GM12878 (cell line): ENCODE measurements at regions not wholly inside any gene's neighbourhood (a gene's known extent, or its start where the extent isn't known, plus 50 kb on each side); places are given as distances from the start of the nearest gene placed in this dataset.

ENCODE experiments used
- ATAC-seq: fragments of 200-7000 bp; cut with Tn5 transposase; 3 replicates; pipeline ENCODE4 v1.9.1; 2020; ENCODE audit warnings: mild to moderate bottlenecking, moderate library complexity
- BruUV-seq: library from RNA; stranded (reverse); fragments of 400-500 nt; replicated peaks from 2 replicates; lab custom pipeline; 2021; lab: Mats Ljungman, UMichigan
- CTCF ChIA-PET: fragments of 300-600 bp; sonication (Branson Sonifier 250); formaldehyde crosslinking; extraction: SDS; loops from one replicate; lab custom pipeline; 2021; ENCODE audit warnings: inconsistent platforms; lab: Yijun Ruan, JAX
- POLR2A ChIA-PET: fragments of 350-600 bp; formaldehyde crosslinking; extraction: SDS; loops from one replicate; lab custom pipeline; 2021; ENCODE audit warnings: inconsistent platforms; lab: Charles Lee
- RAD21 ChIA-PET: fragments of 300-600 bp; sonication (Branson Sonifier 250); formaldehyde crosslinking; loops from one replicate; lab custom pipeline; 2023; ENCODE audit warnings: antibody characterized with exemption; ENCODE audit not compliant: unreplicated experiment; lab: Charles Lee
- SMC1A ChIA-PET: fragments of 300-600 bp; sonication (Branson Sonifier 250); formaldehyde crosslinking; loops from one replicate; lab custom pipeline; 2023; ENCODE audit not compliant: unreplicated experiment, uncharacterized antibody; lab: Charles Lee
- DNase-seq: peaks from one replicate; pipeline ENCODE4 v3.0.0-alpha.2; 2011; ENCODE audit warnings: low read depth, low spot score
- FAIRE-seq: peaks from 3 replicates; lab custom pipeline; 2011; peaks lifted over from hg19 to GRCh38; lab: Jason Lieb, UNC
- H2AFZ ChIP-seq: 2 replicates; pipeline ENCODE4 v1.6.0; 2011; ENCODE audit warnings: low read depth, low read length, control low read depth; ENCODE audit not compliant: control insufficient read depth
- H3K27ac ChIP-seq: 2 replicates; pipeline ENCODE4 v1.5.1; 2011; ENCODE audit warnings: control low read depth; ENCODE audit not compliant: control insufficient read depth, insufficient read depth
- H3K27me3 ChIP-seq, 2 experiments: replicated peaks in 1 of 2; 2 replicates each; pipeline versions ENCODE4 v1.6.0 to v1.6.1; 2011; ENCODE audit warnings: low read length in 1 of 2; ENCODE audit not compliant: control insufficient read depth in 2 of 2, insufficient read depth in 2 of 2
- H3K36me3 ChIP-seq, 2 experiments: 2 replicates each; pipeline ENCODE4 v1.5.1; 2011; ENCODE audit warnings: low read length in 1 of 2; ENCODE audit not compliant: control insufficient read depth in 2 of 2, insufficient read depth in 2 of 2
- H3K4me1 ChIP-seq: 2 replicates; pipeline ENCODE4 v1.6.1; 2011; ENCODE audit warnings: mild to moderate bottlenecking, low read length, moderate library complexity, mixed read lengths; ENCODE audit not compliant: control insufficient read depth, insufficient read depth
- H3K4me2 ChIP-seq: 2 replicates; pipeline ENCODE4 v1.6.0; 2011; ENCODE audit warnings: control low read depth; ENCODE audit not compliant: control insufficient read depth, insufficient read depth
- H3K4me3 ChIP-seq: fragments of 200-600 bp; sonication (generic); 2 replicates; pipeline ENCODE4 v1.5.1; 2016
- H3K79me2 ChIP-seq: 2 replicates; pipeline ENCODE4 v1.6.0; 2011; ENCODE audit warnings: low read length; ENCODE audit not compliant: control insufficient read depth, insufficient read depth
- H3K9ac ChIP-seq: 2 replicates; pipeline ENCODE4 v1.8.0; 2011; ENCODE audit warnings: low read length, control low read depth, mixed read lengths; ENCODE audit not compliant: control insufficient read depth, insufficient read depth
- H3K9me3 ChIP-seq: replicated peaks from 3 replicates; pipeline ENCODE4 v1.5.1; 2011; ENCODE audit warnings: mild to moderate bottlenecking, low read length; ENCODE audit not compliant: control insufficient read depth, insufficient read depth
- H4K20me1 ChIP-seq: 2 replicates; pipeline ENCODE4 v1.6.0; 2011; ENCODE audit not compliant: control insufficient read depth, insufficient read depth
- BCL11A ChIP-seq: IDR thresholded peaks from 2 replicates; pipeline ENCODE4 v1.6.1; 2011; ENCODE audit warnings: low read depth, low read length
- FOS ChIP-seq: IDR thresholded peaks from 3 replicates; pipeline ENCODE4 v1.6.1; 2011; ENCODE audit warnings: borderline replicate concordance; ENCODE audit not compliant: insufficient read length; ENCODE audit errors: extremely low read depth
- IKZF2 ChIP-seq, 2 experiments: fragments of 450-650 bp; IDR thresholded peaks; 2 replicates each; pipeline ENCODE4 v1.6.1; 2017; ENCODE audit warnings: mild to moderate bottlenecking in 2 of 2, moderate library complexity in 2 of 2
- JUNB ChIP-seq: IDR thresholded peaks from 2 replicates; pipeline ENCODE4 v1.6.1; 2016; ENCODE audit warnings: antibody characterized with exemption, mild to moderate bottlenecking
- MAX ChIP-seq: IDR thresholded peaks from 2 replicates; pipeline ENCODE4 v1.6.1; 2012; ENCODE audit warnings: low read depth, low read length, improper control_type of control experiment
- MXI1 ChIP-seq: fragments of 150-350 bp; IDR thresholded peaks from 2 replicates; pipeline ENCODE4 v1.6.1; 2011; ENCODE audit warnings: low read depth, mild to moderate bottlenecking, inconsistent platforms, low read length, improper control_type of control experiment
- NFIC ChIP-seq: IDR thresholded peaks from 2 replicates; pipeline ENCODE4 v1.6.1; 2012; ENCODE audit warnings: low read depth, mild to moderate bottlenecking, inconsistent platforms, low read length, moderate library complexity
- NRF1 ChIP-seq: conservative IDR thresholded peaks from 2 replicates; pipeline ENCODE4 v1.6.1; 2011; ENCODE audit warnings: mild to moderate bottlenecking, low read depth, low read length, improper control_type of control experiment
- POLR2A ChIP-seq: IDR thresholded peaks from 2 replicates; pipeline ENCODE4 v1.6.1; 2011; ENCODE audit warnings: low read depth, mild to moderate bottlenecking, low read length
- SP1 ChIP-seq: IDR thresholded peaks from one replicate; pipeline ENCODE4 v1.6.1; 2011; ENCODE audit warnings: low read depth, low read length
- TARDBP ChIP-seq: IDR thresholded peaks from 2 replicates; pipeline ENCODE4 v1.6.1; 2016; ENCODE audit warnings: borderline replicate concordance
- USF2 ChIP-seq: IDR thresholded peaks from 2 replicates; pipeline ENCODE4 v1.6.1; 2011; ENCODE audit warnings: low read depth, low read length, improper control_type of control experiment, borderline replicate concordance
- ZBED1 ChIP-seq: IDR thresholded peaks from 2 replicates; pipeline ENCODE4 v1.6.1; 2016; ENCODE audit warnings: borderline replicate concordance
- ZNF207 ChIP-seq: fragments of 450-650 bp; IDR thresholded peaks from 2 replicates; pipeline ENCODE4 v1.6.1; 2014; ENCODE audit warnings: antibody characterized with exemption, mild to moderate bottlenecking, borderline replicate concordance
- ZNF217 ChIP-seq: fragments of 450-650 bp; IDR thresholded peaks from 2 replicates; pipeline ENCODE4 v1.6.1; 2017; ENCODE audit warnings: antibody characterized with exemption, mild to moderate bottlenecking
- WGBS: methylation state at CpG from one replicate; pipeline ENCODE4 v1.1.6; 2016; ENCODE audit warnings: low lambda C conversion rate; ENCODE audit not compliant: insufficient replicate concordance, insufficient coverage; ENCODE audit errors: missing lambda C conversion rate; 5-methylcytosine and 5-hydroxymethylcytosine counted together
- in situ Hi-C: fragments of 300-500 bp; cut with MboI; formaldehyde crosslinking; loops from 9 replicates; pipeline ENCODE4 v1.14.3; 2018; ENCODE audit warnings: mixed read lengths
- intact Hi-C: fragments of 100-400 bp; cut with micrococcal nuclease; formaldehyde crosslinking; loops from one replicate; pipeline ENCODE4 v1.14.2; 2022; ENCODE audit not compliant: unreplicated experiment
- TF ChIP-seq, protein P1 (sequence below): IDR thresholded peaks from 2 replicates; pipeline ENCODE4 v1.6.1; 2012; ENCODE audit warnings: low read depth, low read length, improper control_type of control experiment

DNA sequence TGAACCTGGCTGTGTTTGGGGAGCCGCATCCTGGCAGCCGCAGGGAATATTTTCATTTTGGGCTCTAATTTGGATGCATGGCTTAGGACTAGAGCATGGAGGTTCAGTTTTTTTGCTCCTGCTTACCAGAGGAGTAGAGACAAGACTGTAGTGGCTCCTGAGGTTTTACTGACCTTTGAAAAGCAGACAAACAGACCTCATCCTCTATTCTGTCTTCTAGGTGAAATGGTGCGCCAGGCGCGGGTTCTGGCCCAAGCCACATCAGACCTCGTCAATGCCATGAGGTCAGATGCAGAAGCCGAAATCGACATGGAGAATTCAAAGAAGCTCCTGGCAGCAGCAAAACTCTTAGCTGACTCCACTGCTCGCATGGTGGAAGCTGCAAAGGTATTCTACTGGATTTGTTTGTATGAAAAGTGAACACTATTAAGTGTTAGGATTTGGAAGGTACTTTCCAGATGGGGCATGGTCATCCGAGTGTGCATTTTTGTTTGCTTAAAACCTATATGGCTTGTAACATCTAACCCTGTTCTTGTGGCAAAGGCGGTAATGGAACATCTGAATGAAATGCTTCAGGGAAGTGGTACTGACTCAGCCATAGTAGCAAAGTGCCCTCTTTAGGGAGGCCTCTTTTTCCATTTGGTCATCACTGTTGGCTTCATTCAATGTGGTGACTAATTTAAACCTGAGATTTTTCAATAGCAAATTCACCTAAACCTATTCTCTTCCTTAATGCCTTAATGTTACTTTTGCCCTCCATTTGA, 330.7 kb upstream of the TPM1 start:
- ChIA-PET SMC1A (no interaction called here), POLR2A (no interaction called here), CTCF (no interaction called here), RAD21 (no interaction called here)
- no peak overlapping the region for H3K4me3 ChIP-seq
- intact Hi-C loops (no loop called here), in situ Hi-C loops (no loop called here)
- no peaks in the 10 kb centered on the region for H3K9me3 ChIP-seq
- no peak overlapping the region for H2AFZ ChIP-seq
- H3K79me2 ChIP-seq, result no peaks in the 10 kb centered on the region
- H3K27ac ChIP-seq, result no peak overlapping the region
- no peaks in the 10 kb centered on the region for H3K4me1 ChIP-seq
- no peaks in the 10 kb centered on the region for H3K36me3 ChIP-seq
- BruUV-seq, result no TSS peak
- no peak overlapping the region for H3K9ac ChIP-seq
- 55% methylated on average over 11 of the region's 11 CpGs for WGBS
- ATAC-seq, result no peak
- DNase-seq, result peak; percentile 1
- no peak for FAIRE-seq
- TF ChIP-seq MAX, result no peak
- TF ChIP-seq, protein P1, sequence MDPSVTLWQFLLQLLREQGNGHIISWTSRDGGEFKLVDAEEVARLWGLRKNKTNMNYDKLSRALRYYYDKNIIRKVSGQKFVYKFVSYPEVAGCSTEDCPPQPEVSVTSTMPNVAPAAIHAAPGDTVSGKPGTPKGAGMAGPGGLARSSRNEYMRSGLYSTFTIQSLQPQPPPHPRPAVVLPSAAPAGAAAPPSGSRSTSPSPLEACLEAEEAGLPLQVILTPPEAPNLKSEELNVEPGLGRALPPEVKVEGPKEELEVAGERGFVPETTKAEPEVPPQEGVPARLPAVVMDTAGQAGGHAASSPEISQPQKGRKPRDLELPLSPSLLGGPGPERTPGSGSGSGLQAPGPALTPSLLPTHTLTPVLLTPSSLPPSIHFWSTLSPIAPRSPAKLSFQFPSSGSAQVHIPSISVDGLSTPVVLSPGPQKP, result no peak
- no peak for TF ChIP-seq ZNF207
- H4K20me1 ChIP-seq, result no peaks in the 10 kb centered on the region
- H3K27me3 ChIP-seq, result no peaks in the 10 kb centered on the region; a peak in 1 of 4 replicates
- H3K4me2 ChIP-seq, result no peak overlapping the region

DNA sequence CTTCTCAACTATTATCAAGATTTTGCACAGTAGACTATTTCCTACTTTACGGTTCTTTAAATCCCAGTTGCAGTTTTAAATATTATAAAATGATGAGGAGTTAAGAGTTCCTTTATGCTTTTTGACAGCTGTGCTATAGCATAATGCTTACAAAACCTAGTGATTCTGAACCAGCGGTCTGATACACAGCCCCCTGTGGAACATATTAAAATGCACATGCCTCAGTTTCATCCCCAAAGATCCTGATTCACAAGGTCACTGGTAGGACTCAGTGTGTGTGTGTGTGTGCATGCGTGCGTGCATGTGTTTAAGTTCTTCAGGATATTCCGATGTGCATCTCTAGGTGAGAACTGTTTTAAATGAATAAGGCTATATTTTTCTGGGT, 330.1 kb upstream of the TPM1 start:
- Histone ChIP-seq H3K4me1 (no peaks in the 10 kb centered on the region), H3K4me2 (no peak overlapping the region), H4K20me1 (no peaks in the 10 kb centered on the region), H3K79me2 (no peaks in the 10 kb centered on the region), H3K27ac (no peak overlapping the region), H3K9ac (no peak overlapping the region), H3K9me3 (no peaks in the 10 kb centered on the region), H3K4me3 (no peak overlapping the region), H2AFZ (no peak overlapping the region), H3K36me3 (no peaks in the 10 kb centered on the region), H3K27me3 (no peaks in the 10 kb centered on the region)
- ATAC-seq (no peak), FAIRE-seq (no peak), DNase-seq (no peak)
- 59% methylated on average over 5 of the region's 5 CpGs for whole genome bisulfite sequencing
- intact Hi-C loops, result no loop called here
- ChIA-PET CTCF (no interaction called here), RAD21 (no interaction called here), POLR2A (no interaction called here), SMC1A (no interaction called here)
- TF ChIP-seq ZBED1 (no peak), MXI1 (no peak), TARDBP (no peak), FOS (no peak), IKZF2 (IDR thresholded peaks at IDR 0.05) (no peak), NRF1 (no peak), ZNF217 (no peak), JUNB (no peak), SP1 (no peak), NFIC (no peak), USF2 (no peak), POLR2A (no peak), BCL11A (no peak)
- TF ChIP-seq, protein P1, result no peak
- no TSS peak for BruUV-seq
- in situ Hi-C loops, result no loop called here
